ENCODE measurements at regions not wholly inside any gene's neighbourhood (a gene's known extent, or its start where the extent isn't known, plus 50 kb on each side); places are given as distances from the start of the nearest gene placed in this dataset.

GRCh38 chr7:131072505-131073091 lies 255.1 kb upstream of the MKLN1 start:
- TF ChIP-seq, protein P1, sequence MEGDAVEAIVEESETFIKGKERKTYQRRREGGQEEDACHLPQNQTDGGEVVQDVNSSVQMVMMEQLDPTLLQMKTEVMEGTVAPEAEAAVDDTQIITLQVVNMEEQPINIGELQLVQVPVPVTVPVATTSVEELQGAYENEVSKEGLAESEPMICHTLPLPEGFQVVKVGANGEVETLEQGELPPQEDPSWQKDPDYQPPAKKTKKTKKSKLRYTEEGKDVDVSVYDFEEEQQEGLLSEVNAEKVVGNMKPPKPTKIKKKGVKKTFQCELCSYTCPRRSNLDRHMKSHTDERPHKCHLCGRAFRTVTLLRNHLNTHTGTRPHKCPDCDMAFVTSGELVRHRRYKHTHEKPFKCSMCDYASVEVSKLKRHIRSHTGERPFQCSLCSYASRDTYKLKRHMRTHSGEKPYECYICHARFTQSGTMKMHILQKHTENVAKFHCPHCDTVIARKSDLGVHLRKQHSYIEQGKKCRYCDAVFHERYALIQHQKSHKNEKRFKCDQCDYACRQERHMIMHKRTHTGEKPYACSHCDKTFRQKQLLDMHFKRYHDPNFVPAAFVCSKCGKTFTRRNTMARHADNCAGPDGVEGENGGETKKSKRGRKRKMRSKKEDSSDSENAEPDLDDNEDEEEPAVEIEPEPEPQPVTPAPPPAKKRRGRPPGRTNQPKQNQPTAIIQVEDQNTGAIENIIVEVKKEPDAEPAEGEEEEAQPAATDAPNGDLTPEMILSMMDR (IDR thresholded peaks at IDR 0.05): no peak
- TF ChIP-seq POLR2A (IDR thresholded peaks at IDR 0.05): no peak

Data from Peyer's patch (tissue), 4 donors.